Hepatocyte (in vitro differentiated cells): ENCODE measurements at regions not wholly inside any gene's neighbourhood (a gene's known extent, or its start where the extent isn't known, plus 50 kb on each side); places are given as distances from the start of the nearest gene placed in this dataset.

ENCODE experiments used
- DNase-seq: peaks from one replicate; pipeline ENCODE4 v3.0.0-alpha.2; 2016; ENCODE audit warnings: low spot score
- H2AFZ ChIP-seq: fragments of 200-600 bp; sonication (generic); 2 replicates; pipeline ENCODE4 v1.6.0; 2016; ENCODE audit warnings: antibody characterized with exemption, mild to moderate bottlenecking
- H3K27ac ChIP-seq: fragments of 200-600 bp; sonication (generic); 2 replicates; pipeline ENCODE4 v1.5.1; 2016; ENCODE audit warnings: mild to moderate bottlenecking
- H3K27me3 ChIP-seq: fragments of 200-600 bp; sonication (generic); 2 replicates; pipeline ENCODE4 v1.6.1; 2016
- H3K36me3 ChIP-seq: fragments of 200-600 bp; sonication (generic); replicated peaks from 2 replicates; pipeline ENCODE4 v1.5.1; 2016; ENCODE audit warnings: low read depth; ENCODE audit not compliant: insufficient read depth
- H3K4me1 ChIP-seq: fragments of 200-600 bp; sonication (generic); 2 replicates; pipeline ENCODE4 v1.5.1; 2016; ENCODE audit warnings: mild to moderate bottlenecking, moderate library complexity; ENCODE audit not compliant: insufficient read depth
- H3K4me2 ChIP-seq: fragments of 200-600 bp; sonication (generic); 2 replicates; pipeline ENCODE4 v1.6.0; 2016
- H3K4me3 ChIP-seq: fragments of 200-600 bp; sonication (generic); 2 replicates; pipeline ENCODE4 v1.5.1; 2016; ENCODE audit warnings: mild to moderate bottlenecking
- H3K79me2 ChIP-seq: fragments of 200-600 bp; sonication (generic); 2 replicates; pipeline ENCODE4 v1.6.0; 2017; ENCODE audit warnings: mild to moderate bottlenecking
- H3K9me2 ChIP-seq: fragments of 200-600 bp; sonication (generic); replicated peaks from 2 replicates; pipeline ENCODE4 v1.6.0; 2017; ENCODE audit warnings: mild to moderate bottlenecking; ENCODE audit not compliant: insufficient read depth
- H3K9me3 ChIP-seq: fragments of 200-600 bp; sonication (generic); 2 replicates; pipeline ENCODE4 v1.5.1; 2016; ENCODE audit warnings: low read depth, mild to moderate bottlenecking
- H4K20me1 ChIP-seq: fragments of 200-600 bp; sonication (generic); 2 replicates; pipeline ENCODE4 v1.6.0; 2016; ENCODE audit warnings: mild to moderate bottlenecking; ENCODE audit not compliant: insufficient read depth, poor library complexity, severe bottlenecking
- EZH2 ChIP-seq: fragments of 200-600 bp; sonication (generic); IDR thresholded peaks from 2 replicates; pipeline ENCODE4 v1.6.1; 2016; ENCODE audit warnings: antibody characterized with exemption, mild to moderate bottlenecking, borderline replicate concordance
- EZH2phosphoT487 ChIP-seq: fragments of 200-600 bp; sonication (generic); IDR thresholded peaks from one replicate; pipeline ENCODE4 v1.6.1; 2018; ENCODE audit warnings: antibody characterized with exemption, mild to moderate bottlenecking, low read depth, moderate library complexity; ENCODE audit not compliant: unreplicated experiment, severe bottlenecking
- WGBS: methylation state at CpG from one replicate; pipeline ENCODE4 v1.1.6; 2016; ENCODE audit warnings: low lambda C conversion rate; ENCODE audit errors: missing lambda C conversion rate; 5-methylcytosine and 5-hydroxymethylcytosine counted together
- TF ChIP-seq, protein P1 (sequence below): fragments of 200-600 bp; sonication (generic); IDR thresholded peaks from 2 replicates; pipeline ENCODE4 v1.5.1; 2016; ENCODE audit warnings: antibody characterized with exemption, mild to moderate bottlenecking; ENCODE audit not compliant: poor library complexity

DNA sequence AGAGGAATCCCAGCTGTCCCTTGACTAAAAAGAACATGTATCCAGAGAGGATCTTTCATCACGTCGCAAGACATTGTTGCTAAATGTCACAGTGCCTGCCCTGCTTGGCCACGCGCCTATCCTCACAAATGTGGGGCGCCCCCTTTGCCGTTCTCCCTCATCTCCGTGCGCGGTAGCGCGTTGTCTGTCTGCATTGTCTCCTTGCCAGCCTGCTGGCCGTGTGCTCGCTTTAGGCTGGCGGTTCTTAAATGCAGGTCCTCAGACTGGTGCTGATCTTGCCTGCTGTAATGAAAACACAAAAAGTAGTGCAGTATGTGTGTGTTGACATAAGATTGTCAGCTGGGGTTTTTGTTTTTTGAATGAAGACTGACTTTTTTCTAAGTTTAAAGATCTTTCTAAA is 198.2 kb upstream of the RGS6 start:
- Histone ChIP-seq H3K4me3 (no peak overlapping the region), H3K4me2 (no peak overlapping the region), H3K9me2 (no peaks in the 10 kb centered on the region), H3K27ac (no peak overlapping the region), H3K4me1 (peaks cover 9% of the 10 kb centered on the region), H2AFZ (no peak overlapping the region), H3K9me3 (no peaks in the 10 kb centered on the region), H3K79me2 (no peaks in the 10 kb centered on the region), H3K27me3 (no peaks in the 10 kb centered on the region), H4K20me1 (no peaks in the 10 kb centered on the region), H3K36me3 (no peaks in the 10 kb centered on the region)
- no peak for TF ChIP-seq EZH2
- TF ChIP-seq EZH2phosphoT487: no peak
- TF ChIP-seq, protein P1, sequence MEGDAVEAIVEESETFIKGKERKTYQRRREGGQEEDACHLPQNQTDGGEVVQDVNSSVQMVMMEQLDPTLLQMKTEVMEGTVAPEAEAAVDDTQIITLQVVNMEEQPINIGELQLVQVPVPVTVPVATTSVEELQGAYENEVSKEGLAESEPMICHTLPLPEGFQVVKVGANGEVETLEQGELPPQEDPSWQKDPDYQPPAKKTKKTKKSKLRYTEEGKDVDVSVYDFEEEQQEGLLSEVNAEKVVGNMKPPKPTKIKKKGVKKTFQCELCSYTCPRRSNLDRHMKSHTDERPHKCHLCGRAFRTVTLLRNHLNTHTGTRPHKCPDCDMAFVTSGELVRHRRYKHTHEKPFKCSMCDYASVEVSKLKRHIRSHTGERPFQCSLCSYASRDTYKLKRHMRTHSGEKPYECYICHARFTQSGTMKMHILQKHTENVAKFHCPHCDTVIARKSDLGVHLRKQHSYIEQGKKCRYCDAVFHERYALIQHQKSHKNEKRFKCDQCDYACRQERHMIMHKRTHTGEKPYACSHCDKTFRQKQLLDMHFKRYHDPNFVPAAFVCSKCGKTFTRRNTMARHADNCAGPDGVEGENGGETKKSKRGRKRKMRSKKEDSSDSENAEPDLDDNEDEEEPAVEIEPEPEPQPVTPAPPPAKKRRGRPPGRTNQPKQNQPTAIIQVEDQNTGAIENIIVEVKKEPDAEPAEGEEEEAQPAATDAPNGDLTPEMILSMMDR: no peak
- no peak for DNase-seq
- 96% methylated on average over 14 of the region's 14 CpGs for WGBS

- no peak overlapping the region for H3K27ac ChIP-seq
- H3K9me2 ChIP-seq: no peaks in the 10 kb centered on the region
- no peaks in the 10 kb centered on the region for H4K20me1 ChIP-seq
- H3K4me1 ChIP-seq: peaks cover 12% of the 10 kb centered on the region
- no peaks in the 10 kb centered on the region for H3K36me3 ChIP-seq
- H3K9me3 ChIP-seq: no peaks in the 10 kb centered on the region
- H3K4me2 ChIP-seq: no peak overlapping the region
- H2AFZ ChIP-seq: no peak overlapping the region
- 93% methylated on average over 2 of the region's 2 CpGs for WGBS
- no peak for DNase-seq
- TF ChIP-seq, protein P1: no peak
- TF ChIP-seq EZH2 (no peak), EZH2phosphoT487 (no peak)
- no peaks in the 10 kb centered on the region for H3K79me2 ChIP-seq
- H3K27me3 ChIP-seq: no peaks in the 10 kb centered on the region
- no peak overlapping the region for H3K4me3 ChIP-seq
These were observed 197.3 kb upstream of the RGS6 start for GRCh38 chr14:71734885-71735284.

DNA sequence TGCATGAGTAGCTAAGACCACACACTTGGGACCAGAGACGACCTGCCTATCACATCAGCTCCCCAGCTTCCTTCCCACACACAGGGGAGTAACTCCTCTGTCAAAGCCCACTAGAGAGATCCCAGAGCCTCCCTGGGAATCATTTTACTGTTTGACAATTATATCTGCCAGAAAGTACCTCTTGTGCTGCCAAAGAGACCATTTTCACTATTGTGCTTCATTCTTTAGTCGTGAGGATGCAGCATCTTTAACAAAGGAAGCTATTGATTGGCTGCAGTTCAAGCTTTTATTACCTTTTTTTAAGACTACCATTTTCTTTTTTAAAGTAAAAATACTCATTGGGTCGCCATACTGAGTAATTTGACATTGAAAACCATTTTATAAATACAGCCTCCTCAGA is 194.5 kb upstream of the RGS6 start:
- no peaks in the 10 kb centered on the region for H3K79me2 ChIP-seq
- WGBS: 76% methylated on average over 3 of the region's 3 CpGs
- H3K4me1 ChIP-seq: peaks cover 12% of the 10 kb centered on the region
- no peak overlapping the region for H2AFZ ChIP-seq
- TF ChIP-seq, protein P1: no peak
- no peak for TF ChIP-seq EZH2
- no peak for TF ChIP-seq EZH2phosphoT487
- H3K9me3 ChIP-seq: no peaks in the 10 kb centered on the region
- H3K36me3 ChIP-seq: no peaks in the 10 kb centered on the region
- peak overlapping the region; percentile 51 for H3K27ac ChIP-seq
- no peak for DNase-seq
- H3K27me3 ChIP-seq: no peaks in the 10 kb centered on the region
- H3K9me2 ChIP-seq: no peaks in the 10 kb centered on the region
- H4K20me1 ChIP-seq: no peaks in the 10 kb centered on the region
- no peak overlapping the region for H3K4me2 ChIP-seq
- no peak overlapping the region for H3K4me3 ChIP-seq
